H1 (cell line): ENCODE measurements at regions not wholly inside any gene's neighbourhood (a gene's known extent, or its start where the extent isn't known, plus 50 kb on each side); places are given as distances from the start of the nearest gene placed in this dataset.

ENCODE experiments used
- CHD1 ChIP-seq: IDR thresholded peaks from 2 replicates; pipeline ENCODE4 v1.6.1; 2012; ENCODE audit warnings: low read depth, low read length, improper control_type of control experiment
- EZH2 ChIP-seq: fragments of 200-600 bp; sonication (generic); IDR thresholded peaks from 2 replicates; pipeline ENCODE4 v1.7.1; 2012; ENCODE audit warnings: low read depth, mild to moderate bottlenecking, moderate library complexity, low read length, inconsistent platforms; ENCODE audit not compliant: severe bottlenecking
- HDAC2 ChIP-seq, 2 experiments: fragments of 300-600 bp in 1 of 2; sonication (generic) in 1 of 2; IDR thresholded peaks; 2 replicates each; pipeline ENCODE4 v1.6.1; 2011 to 2012; ENCODE audit warnings: low read depth in 2 of 2, low read length in 2 of 2, mild to moderate bottlenecking in 2 of 2, moderate library complexity in 2 of 2, borderline replicate concordance in 1 of 2, inconsistent platforms in 1 of 2
- NANOG ChIP-seq: IDR thresholded peaks from 2 replicates; pipeline ENCODE4 v1.6.1; 2011; ENCODE audit warnings: low read length, low read depth, mild to moderate bottlenecking, inconsistent platforms; ENCODE audit not compliant: insufficient read depth, poor library complexity, severe bottlenecking

DNA sequence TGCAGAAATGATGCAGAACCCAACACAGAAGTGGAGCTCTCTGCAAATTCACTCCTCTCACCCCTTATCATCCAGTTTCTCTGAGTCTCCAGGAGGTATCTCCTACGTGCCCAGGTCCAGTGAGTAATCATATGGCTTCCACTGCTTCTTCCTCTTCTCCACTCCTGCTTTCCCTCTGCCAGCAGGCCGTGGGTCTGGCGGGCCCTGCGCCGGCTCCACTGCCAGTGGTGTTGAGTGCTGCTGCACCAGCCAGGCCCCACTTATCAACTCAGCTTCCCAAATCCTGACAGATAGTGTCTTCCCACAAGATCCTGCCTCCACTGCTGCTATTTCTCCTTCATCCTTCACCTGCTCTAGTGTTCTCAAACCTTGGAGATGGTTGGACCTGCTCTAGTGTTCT, 227.6 kb upstream of the PARD3B start (continued):
- TF ChIP-seq EZH2 (no peak), CHD1 (no peak), HDAC2 (IDR thresholded peaks at IDR 0.05; ENCODE audit: borderline replicate concordance in 1 of 2, low read depth in 2 of 2, low read length in 2 of 2) (no peak), NANOG (no peak)
